ENCODE measurements at regions not wholly inside any gene's neighbourhood (a gene's known extent, or its start where the extent isn't known, plus 50 kb on each side); places are given as distances from the start of the nearest gene placed in this dataset.

DNA sequence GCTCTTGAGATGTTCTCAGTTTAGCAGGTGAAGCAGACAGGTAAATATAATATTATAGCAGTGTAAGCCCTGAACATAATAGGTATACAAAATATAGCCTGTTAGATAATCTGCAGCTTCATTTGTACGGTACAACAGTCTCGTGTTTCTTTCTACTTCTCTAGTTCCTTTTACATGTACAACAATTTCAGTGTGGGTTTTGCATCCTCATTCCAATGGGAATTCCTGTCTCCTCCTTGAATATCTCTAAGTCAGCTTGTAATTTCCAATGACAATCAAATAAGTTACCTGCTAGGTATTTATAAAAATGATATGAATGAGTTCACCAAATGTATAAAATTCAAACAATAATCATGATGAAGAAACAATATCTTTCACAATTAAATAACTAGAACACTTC is 330.0 kb upstream of the RND3 start:
- Histone ChIP-seq H3K4me1 (ENCODE audit: control insufficient read depth in 5 of 5, insufficient read depth in 5 of 5, low read length in 5 of 5) (peaks cover 0 to 11% (median 0%) of the 10 kb centered on the region in 5 donors), H3K27me3 (ENCODE audit: control insufficient read depth in 3 of 3, insufficient read depth in 3 of 3, low read length in 2 of 3) (no peaks in the 10 kb centered on the region), H3K4me3 (no peak overlapping the region), H3K9ac (ENCODE audit: insufficient read depth in 1 of 2, low read length in 2 of 2) (no peak overlapping the region), H3K36me3 (ENCODE audit: control insufficient read depth in 4 of 4, insufficient read depth in 4 of 4, low read length in 4 of 4) (no peaks in the 10 kb centered on the region), H3K27ac (ENCODE audit: low read depth in 1 of 2, low read length in 1 of 2) (no peak overlapping the region), H3K9me3 (ENCODE audit: control insufficient read depth in 4 of 4, insufficient read depth in 3 of 4, low read length in 3 of 4) (no peaks in the 10 kb centered on the region)
- WGBS, 2 donors = 56 to 92% methylated on average over 2 of the region's 2 CpGs
- DNase-seq (no peak), ATAC-seq (ENCODE audit: insufficient read depth, low FRiP score) (no peak)
- no peak for TF ChIP-seq CTCF (IDR thresholded peaks at IDR 0.05; ENCODE audit: control extremely low read depth, extremely low read depth)

DNA sequence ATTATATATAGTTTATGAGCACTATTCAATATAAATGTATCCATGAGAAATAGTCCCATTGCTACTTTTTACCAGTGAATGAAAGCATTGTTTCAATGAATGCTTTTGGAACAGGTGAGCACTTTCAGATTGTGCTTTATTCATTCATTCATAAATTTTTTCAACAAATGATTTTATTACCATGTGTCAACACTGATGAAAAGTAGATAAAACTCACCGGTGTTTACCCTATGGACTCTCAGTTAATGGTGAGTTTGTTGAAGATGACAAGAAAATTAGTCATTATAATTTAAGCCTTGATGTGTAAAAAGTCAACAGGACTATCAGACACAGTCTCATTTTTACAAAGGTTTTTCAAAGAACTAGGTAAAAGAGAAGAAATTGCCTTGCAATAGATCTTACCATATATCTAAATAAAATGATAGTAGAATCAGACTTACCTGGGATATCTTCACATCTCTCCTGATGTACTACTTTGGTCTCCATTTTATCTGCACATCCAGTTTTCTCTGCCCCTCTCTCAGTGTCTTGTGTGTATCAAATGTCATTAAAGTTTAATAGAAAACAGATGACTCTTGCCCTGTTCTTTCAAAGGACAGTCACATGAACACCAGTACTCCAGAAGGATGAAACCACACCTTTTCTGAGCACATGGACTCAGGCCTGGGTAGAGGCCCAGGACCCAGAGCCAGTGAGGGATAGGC is 325.3 kb upstream of the RND3 start:
- no peak overlapping the region for H3K27ac ChIP-seq (ENCODE audit: low read depth in 1 of 2, low read length in 1 of 2)
- TF ChIP-seq CTCF (IDR thresholded peaks at IDR 0.05; ENCODE audit: control extremely low read depth, extremely low read depth) = no peak
- no peak for ATAC-seq (ENCODE audit: insufficient read depth, low FRiP score)
- H3K36me3 ChIP-seq (ENCODE audit: control insufficient read depth in 4 of 4, insufficient read depth in 4 of 4, low read length in 4 of 4) = no peaks in the 10 kb centered on the region
- H3K9ac ChIP-seq (ENCODE audit: insufficient read depth in 1 of 2, low read length in 2 of 2) = no peak overlapping the region
- H3K9me3 ChIP-seq (ENCODE audit: control insufficient read depth in 4 of 4, insufficient read depth in 3 of 4, low read length in 3 of 4) = no peaks in the 10 kb centered on the region
- peaks cover 0 to 47% (median 3%) of the 10 kb centered on the region in 5 donors for H3K4me1 ChIP-seq (ENCODE audit: control insufficient read depth in 5 of 5, insufficient read depth in 5 of 5, low read length in 5 of 5)
- 73 to 76% methylated on average over 1 of the region's 1 CpG for WGBS, 2 donors
- no peaks in the 10 kb centered on the region for H3K27me3 ChIP-seq (ENCODE audit: control insufficient read depth in 3 of 3, insufficient read depth in 3 of 3, low read length in 2 of 3)
- no peak for DNase-seq
- no peak overlapping the region for H3K4me3 ChIP-seq

DNA sequence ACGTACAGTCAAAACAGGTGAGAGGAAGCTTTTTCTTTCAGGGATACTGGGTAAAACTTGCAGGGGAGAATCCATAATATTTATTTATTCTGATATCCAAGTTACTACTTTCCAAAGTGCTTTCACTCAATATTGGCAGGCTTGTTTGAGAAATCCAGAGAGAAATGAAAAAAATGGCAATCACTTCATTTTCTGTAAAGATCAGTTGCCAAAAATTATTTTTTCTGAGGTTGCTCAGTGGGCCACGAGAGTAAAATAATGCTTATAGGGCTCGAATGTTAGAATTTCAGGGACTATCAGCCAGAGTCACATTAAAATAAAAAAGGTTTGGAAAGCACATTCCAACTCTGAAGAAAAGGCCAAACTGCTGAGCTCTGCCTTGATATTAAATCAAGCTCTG is 324.6 kb upstream of the RND3 start:
- H3K4me1 ChIP-seq (ENCODE audit: control insufficient read depth in 5 of 5, insufficient read depth in 5 of 5, low read length in 5 of 5) = peaks cover 0 to 47% (median 3%) of the 10 kb centered on the region in 5 donors
- H3K9me3 ChIP-seq (ENCODE audit: control insufficient read depth in 4 of 4, insufficient read depth in 3 of 4, low read length in 3 of 4) = no peaks in the 10 kb centered on the region
- H3K4me3 ChIP-seq = no peak overlapping the region
- no peak for TF ChIP-seq CTCF (IDR thresholded peaks at IDR 0.05; ENCODE audit: control extremely low read depth, extremely low read depth)
- H3K36me3 ChIP-seq (ENCODE audit: control insufficient read depth in 4 of 4, insufficient read depth in 4 of 4, low read length in 4 of 4) = no peaks in the 10 kb centered on the region
- no peak for ATAC-seq (ENCODE audit: insufficient read depth, low FRiP score)
- H3K27me3 ChIP-seq (ENCODE audit: control insufficient read depth in 3 of 3, insufficient read depth in 3 of 3, low read length in 2 of 3) = no peaks in the 10 kb centered on the region
- no peak overlapping the region for H3K9ac ChIP-seq (ENCODE audit: insufficient read depth in 1 of 2, low read length in 2 of 2)
- peak in 1 of 3 donors; percentile 11 for DNase-seq
- no peak overlapping the region for H3K27ac ChIP-seq (ENCODE audit: low read depth in 1 of 2, low read length in 1 of 2)
- 81 to 84% methylated on average over 3 of the region's 3 CpGs for WGBS, 2 donors

All from lung (tissue), 11 donors.